Trophoblast cell (in vitro differentiated cells and primary cell): ENCODE measurements at regions not wholly inside any gene's neighbourhood (a gene's known extent, or its start where the extent isn't known, plus 50 kb on each side); places are given as distances from the start of the nearest gene placed in this dataset.

Experiments
- DNase-seq, 2 donors: peaks; one replicate each; pipeline ENCODE4 v3.0.0-alpha.2; 2016
- H2AFZ ChIP-seq: 2 replicates; pipeline ENCODE4 v1.6.1; 2013; ENCODE audit warnings: low read length, moderate library complexity, mild to moderate bottlenecking; ENCODE audit not compliant: insufficient read depth, poor library complexity
- H2AK5ac ChIP-seq: 2 replicates; pipeline ENCODE4 v1.6.1; 2013; ENCODE audit warnings: mild to moderate bottlenecking, low read length
- H2BK120ac ChIP-seq: 2 replicates; pipeline ENCODE4 v1.6.1; 2013; ENCODE audit warnings: low read length, mild to moderate bottlenecking, moderate library complexity; ENCODE audit not compliant: insufficient read depth, poor library complexity
- H2BK12ac ChIP-seq: 2 replicates; pipeline ENCODE4 v1.6.1; 2013; ENCODE audit warnings: mild to moderate bottlenecking, low read length, moderate library complexity
- H2BK5ac ChIP-seq: 2 replicates; pipeline ENCODE4 v1.6.1; 2013; ENCODE audit warnings: low read length, low read depth, moderate library complexity, mild to moderate bottlenecking; ENCODE audit not compliant: poor library complexity
- H3K14ac ChIP-seq: 2 replicates; pipeline ENCODE4 v1.6.1; 2013; ENCODE audit warnings: mild to moderate bottlenecking, low read length
- H3K18ac ChIP-seq: 2 replicates; pipeline ENCODE4 v1.6.1; 2013; ENCODE audit warnings: mild to moderate bottlenecking, low read length
- H3K23ac ChIP-seq: 2 replicates; pipeline ENCODE4 v1.6.1; 2013; ENCODE audit warnings: low read length
- H3K27ac ChIP-seq: 2 replicates; pipeline ENCODE4 v1.5.1; 2013; ENCODE audit warnings: low read depth, mild to moderate bottlenecking, inconsistent platforms, low read length, moderate library complexity
- H3K27me3 ChIP-seq: 2 replicates; pipeline ENCODE4 v1.6.1; 2013; ENCODE audit warnings: inconsistent platforms, mild to moderate bottlenecking, low read length, moderate library complexity; ENCODE audit not compliant: insufficient read depth
- H3K36me3 ChIP-seq, 2 experiments: 1 replicate in 1 of 2; 2 replicates in 1 of 2; pipeline ENCODE4 v1.6.1; 2013; ENCODE audit warnings: low read length in 2 of 2, mild to moderate bottlenecking in 2 of 2, moderate library complexity in 1 of 2; ENCODE audit not compliant: insufficient read depth in 2 of 2, control insufficient read depth in 1 of 2
- H3K4ac ChIP-seq: 2 replicates; pipeline ENCODE4 v1.6.1; 2013; ENCODE audit warnings: low read depth, mild to moderate bottlenecking, low read length, moderate library complexity
- H3K4me1 ChIP-seq, 2 experiments: 1 replicate in 1 of 2; 2 replicates in 1 of 2; pipeline ENCODE4 v1.6.1; 2013; ENCODE audit warnings: low read length in 2 of 2, mild to moderate bottlenecking in 2 of 2, moderate library complexity in 1 of 2; ENCODE audit not compliant: insufficient read depth in 2 of 2, control insufficient read depth in 1 of 2
- H3K4me2 ChIP-seq: 2 replicates; pipeline ENCODE4 v1.6.1; 2013; ENCODE audit warnings: inconsistent platforms, mild to moderate bottlenecking, low read length, moderate library complexity
- H3K4me3 ChIP-seq: 2 replicates; pipeline ENCODE4 v1.5.1; 2013; ENCODE audit warnings: mild to moderate bottlenecking, low read depth, low read length, inconsistent platforms
- H3K79me1 ChIP-seq: one replicate; pipeline ENCODE4 v1.6.1; 2013; ENCODE audit warnings: low read length
- H3K79me2 ChIP-seq: 2 replicates; pipeline ENCODE4 v1.6.1; 2013; ENCODE audit warnings: low read length, mild to moderate bottlenecking; ENCODE audit not compliant: control insufficient read depth, insufficient read depth, poor library complexity
- H3K9ac ChIP-seq: 2 replicates; pipeline ENCODE4 v1.6.1; 2013; ENCODE audit warnings: mild to moderate bottlenecking, low read length
- H3K9me3 ChIP-seq: 2 replicates; pipeline ENCODE4 v1.6.1; 2013; ENCODE audit warnings: low read depth, mild to moderate bottlenecking, control low read depth, inconsistent platforms, low read length; ENCODE audit not compliant: insufficient read depth
- H4K12ac ChIP-seq: 2 replicates; pipeline ENCODE4 v1.6.1; 2013; ENCODE audit warnings: low read depth, mild to moderate bottlenecking, low read length, moderate library complexity
- H4K8ac ChIP-seq: 2 replicates; pipeline ENCODE4 v1.6.1; 2013; ENCODE audit warnings: low read depth, mild to moderate bottlenecking, low read length, moderate library complexity
- H4K91ac ChIP-seq: one replicate; pipeline ENCODE4 v1.6.1; 2013; ENCODE audit warnings: low read depth, mild to moderate bottlenecking, low read length, moderate library complexity
- WGBS: extraction: QIAGEN DNeasy Blood & Tissue Kit; methylation state at CpG from one replicate; pipeline ENCODE4 v1.1.7; 2013; ENCODE audit warnings: missing lambda C conversion rate; ENCODE audit not compliant: insufficient read length, insufficient coverage; ENCODE audit errors: extremely low coverage; 5-methylcytosine and 5-hydroxymethylcytosine counted together

- Histone ChIP-seq H3K4me1 (peaks cover 5 to 8% of the 10 kb centered on the region in 2 experiments), H2AK5ac (no peak overlapping the region), H3K4ac (no peak overlapping the region), H3K4me2 (no peak overlapping the region), H3K4me3 (no peak overlapping the region), H2BK120ac (no peak overlapping the region), H3K14ac (no peak overlapping the region), H4K91ac (no peak overlapping the region), H3K27me3 (no peaks in the 10 kb centered on the region), H4K8ac (no peak overlapping the region), H3K9ac (no peak overlapping the region), H3K27ac (no peak overlapping the region), H2BK12ac (no peak overlapping the region), H3K9me3 (peaks cover 2% of the 10 kb centered on the region), H4K12ac (no peak overlapping the region), H2BK5ac (no peak overlapping the region), H3K36me3 (peaks cover 0 to 2% of the 10 kb centered on the region in 2 experiments), H3K18ac (no peak overlapping the region), H3K23ac (no peak overlapping the region), H3K79me2 (peaks cover 2% of the 10 kb centered on the region), H2AFZ (no peak overlapping the region), H3K79me1 (peaks cover 2% of the 10 kb centered on the region)
- DNase-seq = no peak
- no CpG with 5 or more reads among the region's 1 CpG for WGBS
These were observed 64.5 kb upstream of the SMOX start for GRCh38 chr20:4084096-4084495.

- no peak overlapping the region for H3K27ac ChIP-seq
- H4K12ac ChIP-seq = no peak overlapping the region
- no peak overlapping the region for H4K91ac ChIP-seq
- H4K8ac ChIP-seq = no peak overlapping the region
- H3K4me3 ChIP-seq = no peak overlapping the region
- H2AFZ ChIP-seq = no peak overlapping the region
- peaks cover 5 to 8% of the 10 kb centered on the region in 2 experiments for H3K4me1 ChIP-seq
- H3K9me3 ChIP-seq = peaks cover 2% of the 10 kb centered on the region
- peaks cover 2% of the 10 kb centered on the region for H3K79me2 ChIP-seq
- no peak overlapping the region for H2AK5ac ChIP-seq
- no peak overlapping the region for H3K14ac ChIP-seq
- H2BK12ac ChIP-seq = no peak overlapping the region
- peaks cover 0 to 2% of the 10 kb centered on the region in 2 experiments for H3K36me3 ChIP-seq
- no peak overlapping the region for H2BK5ac ChIP-seq
- H3K4ac ChIP-seq = no peak overlapping the region
- H3K4me2 ChIP-seq = no peak overlapping the region
- DNase-seq = no peak
- no CpG with 5 or more reads among the region's 11 CpGs for whole genome bisulfite sequencing
- H3K27me3 ChIP-seq = no peaks in the 10 kb centered on the region
- no peak overlapping the region for H2BK120ac ChIP-seq
- peaks cover 2% of the 10 kb centered on the region for H3K79me1 ChIP-seq
- no peak overlapping the region for H3K9ac ChIP-seq
- H3K18ac ChIP-seq = no peak overlapping the region
- no peak overlapping the region for H3K23ac ChIP-seq
These were observed 65.3 kb upstream of the SMOX start for GRCh38 chr20:4083098-4083865.

GRCh38 chr20:4082406-4083097 is 66.1 kb upstream of the SMOX start:
- Histone ChIP-seq H3K4me2 (no peak overlapping the region), H2BK5ac (no peak overlapping the region), H4K12ac (no peak overlapping the region), H3K4me1 (peaks cover 5 to 8% of the 10 kb centered on the region in 2 experiments), H3K79me1 (peaks cover 2% of the 10 kb centered on the region), H3K14ac (peak overlapping the region; percentile 86), H2BK120ac (peak overlapping the region; percentile 35), H3K9me3 (peaks cover 2% of the 10 kb centered on the region), H4K8ac (peak overlapping the region; percentile 69), H3K36me3 (peaks cover 0 to 2% of the 10 kb centered on the region in 2 experiments), H4K91ac (no peak overlapping the region), H3K18ac (peak overlapping the region; percentile 39), H3K79me2 (peaks cover 2% of the 10 kb centered on the region), H3K4ac (no peak overlapping the region), H3K27ac (no peak overlapping the region), H3K4me3 (no peak overlapping the region), H2AFZ (peak overlapping the region; percentile 54), H2BK12ac (peak overlapping the region; percentile 74), H3K27me3 (no peaks in the 10 kb centered on the region), H3K23ac (no peak overlapping the region), H3K9ac (no peak overlapping the region), H2AK5ac (no peak overlapping the region)
- WGBS = no CpG with 5 or more reads among the region's 7 CpGs
- no peak for DNase-seq

- H4K91ac ChIP-seq = no peak overlapping the region
- H3K18ac ChIP-seq = no peak overlapping the region
- H3K23ac ChIP-seq = no peak overlapping the region
- H3K4me3 ChIP-seq = no peak overlapping the region
- no peak overlapping the region for H3K27ac ChIP-seq
- H3K79me1 ChIP-seq = peaks cover 2% of the 10 kb centered on the region
- no peak overlapping the region for H3K4ac ChIP-seq
- no peaks in the 10 kb centered on the region for H3K27me3 ChIP-seq
- H3K9ac ChIP-seq = no peak overlapping the region
- no peak overlapping the region for H2AFZ ChIP-seq
- H2BK12ac ChIP-seq = no peak overlapping the region
- peaks cover 5 to 8% of the 10 kb centered on the region in 2 experiments for H3K4me1 ChIP-seq
- H2BK120ac ChIP-seq = no peak overlapping the region
- H3K4me2 ChIP-seq = no peak overlapping the region
- peaks cover 2% of the 10 kb centered on the region for H3K79me2 ChIP-seq
- H3K9me3 ChIP-seq = peaks cover 2% of the 10 kb centered on the region
- WGBS = no CpG with 5 or more reads among the region's 4 CpGs
- no peak overlapping the region for H4K12ac ChIP-seq
- no peak overlapping the region for H2BK5ac ChIP-seq
- DNase-seq = peak; percentile 45 to 94
- H3K14ac ChIP-seq = no peak overlapping the region
- peaks cover 0 to 2% of the 10 kb centered on the region in 2 experiments for H3K36me3 ChIP-seq
- no peak overlapping the region for H2AK5ac ChIP-seq
- H4K8ac ChIP-seq = no peak overlapping the region
These were observed 66.1 kb upstream of the RNF24 start for GRCh38 chr20:4081421-4081820.
